Mesenchymal stem cell (in vitro differentiated cells and primary cell): ENCODE measurements at regions not wholly inside any gene's neighbourhood (a gene's known extent, or its start where the extent isn't known, plus 50 kb on each side); places are given as distances from the start of the nearest gene placed in this dataset.

Experiments used
- DNase-seq: peaks from one replicate; pipeline ENCODE4 v3.0.0-alpha.2; 2013
- H2AFZ ChIP-seq: one replicate; pipeline ENCODE4 v1.6.1; 2013; ENCODE audit warnings: low read depth, mild to moderate bottlenecking, control low read depth, inconsistent platforms, low read length, moderate library complexity
- H2AK5ac ChIP-seq: 2 replicates; pipeline ENCODE4 v1.6.1; 2013; ENCODE audit warnings: low read length, moderate library complexity, mild to moderate bottlenecking, inconsistent platforms; ENCODE audit not compliant: severe bottlenecking
- H2BK120ac ChIP-seq: one replicate; pipeline ENCODE4 v1.6.1; 2013; ENCODE audit warnings: low read depth, mild to moderate bottlenecking, inconsistent platforms, low read length, moderate library complexity
- H2BK12ac ChIP-seq, 2 experiments: one replicate each; pipeline ENCODE4 v1.6.1; 2013; ENCODE audit warnings: inconsistent platforms in 2 of 2, low read length in 2 of 2, mild to moderate bottlenecking in 2 of 2, moderate library complexity in 2 of 2, control low read depth in 1 of 2
- H2BK15ac ChIP-seq: one replicate; pipeline ENCODE4 v1.6.1; 2013; ENCODE audit warnings: mild to moderate bottlenecking, low read depth, inconsistent platforms; ENCODE audit not compliant: poor library complexity, severe bottlenecking
- H2BK5ac ChIP-seq: 2 replicates; pipeline ENCODE4 v1.6.1; 2013; ENCODE audit warnings: low read depth, mild to moderate bottlenecking, low read length, control low read depth, inconsistent platforms; ENCODE audit not compliant: poor library complexity, severe bottlenecking
- H3K14ac ChIP-seq, 2 experiments: one replicate each; pipeline ENCODE4 v1.6.1; 2013; ENCODE audit warnings: inconsistent platforms in 2 of 2, low read length in 2 of 2, control low read depth in 1 of 2, mild to moderate bottlenecking in 1 of 2, moderate library complexity in 1 of 2
- H3K18ac ChIP-seq, 2 experiments: one replicate each; pipeline ENCODE4 v1.6.1; 2013; ENCODE audit warnings: inconsistent platforms in 2 of 2, low read length in 2 of 2, control low read depth in 1 of 2, low read depth in 1 of 2, mild to moderate bottlenecking in 1 of 2
- H3K23ac ChIP-seq, 2 experiments: one replicate each; pipeline ENCODE4 v1.6.1; 2013; ENCODE audit warnings: inconsistent platforms in 2 of 2, low read length in 2 of 2, mild to moderate bottlenecking in 2 of 2, moderate library complexity in 2 of 2, control low read depth in 1 of 2
- H3K27ac ChIP-seq: 2 replicates; pipeline ENCODE4 v1.5.1; 2013; ENCODE audit warnings: mild to moderate bottlenecking, moderate library complexity, low read length, control low read depth, inconsistent platforms; ENCODE audit not compliant: poor library complexity, severe bottlenecking
- H3K27me3 ChIP-seq, 2 experiments: 2 replicates each; pipeline versions ENCODE4 v1.6.1 to v1.7.0; 2013; ENCODE audit warnings: low read length in 2 of 2, mild to moderate bottlenecking in 2 of 2, moderate library complexity in 2 of 2, control low read depth in 1 of 2, inconsistent platforms in 1 of 2; ENCODE audit not compliant: control insufficient read depth in 1 of 2, insufficient read depth in 1 of 2
- H3K36me3 ChIP-seq, 2 experiments: 2 replicates each; pipeline versions ENCODE4 v1.6.1 to v1.7.0; 2013; ENCODE audit warnings: low read length in 2 of 2, control low read depth in 1 of 2, inconsistent platforms in 1 of 2, low read depth in 1 of 2, mild to moderate bottlenecking in 1 of 2; ENCODE audit not compliant: insufficient read depth in 2 of 2, control insufficient read depth in 1 of 2
- H3K4ac ChIP-seq, 2 experiments: one replicate each; pipeline ENCODE4 v1.6.1; 2013; ENCODE audit warnings: inconsistent platforms in 2 of 2, low read length in 2 of 2, mild to moderate bottlenecking in 2 of 2, moderate library complexity in 2 of 2, control low read depth in 1 of 2, low read depth in 1 of 2
- H3K4me1 ChIP-seq: 2 replicates; pipeline ENCODE4 v1.6.1; 2013; ENCODE audit warnings: low read depth, low read length, control low read depth; ENCODE audit not compliant: control insufficient read depth, insufficient read depth
- H3K4me2 ChIP-seq: 2 replicates; pipeline ENCODE4 v1.6.1; 2013; ENCODE audit warnings: low read length, mild to moderate bottlenecking, inconsistent platforms; ENCODE audit not compliant: poor library complexity, severe bottlenecking
- H3K4me3 ChIP-seq, 2 experiments: 2 replicates each; pipeline versions ENCODE4 v1.5.1 to v1.7.0; 2013; ENCODE audit warnings: low read length in 2 of 2, mild to moderate bottlenecking in 2 of 2, control low read depth in 1 of 2, low read depth in 1 of 2; ENCODE audit not compliant: insufficient read depth in 1 of 2
- H3K79me1 ChIP-seq: replicated peaks from 2 replicates; pipeline ENCODE4 v1.6.1; 2013; ENCODE audit warnings: mild to moderate bottlenecking, control low read depth, low read length, inconsistent platforms; ENCODE audit not compliant: poor library complexity, severe bottlenecking
- H3K9ac ChIP-seq: 2 replicates; pipeline ENCODE4 v1.7.0; 2013; ENCODE audit warnings: mild to moderate bottlenecking, low read length, moderate library complexity
- H3K9me3 ChIP-seq: 2 replicates; pipeline ENCODE4 v1.7.0; 2013; ENCODE audit warnings: mild to moderate bottlenecking, low read length; ENCODE audit not compliant: control insufficient read depth
- H4K8ac ChIP-seq: one replicate; pipeline ENCODE4 v1.6.1; 2013; ENCODE audit warnings: inconsistent platforms, mild to moderate bottlenecking, low read length, moderate library complexity
- H4K91ac ChIP-seq: one replicate; pipeline ENCODE4 v1.6.1; 2013; ENCODE audit warnings: mild to moderate bottlenecking, low read length, inconsistent platforms
- WGBS: methylation state at CpG from one replicate; pipeline ENCODE4 v1.1.7; 2013; ENCODE audit warnings: mixed read lengths; 5-methylcytosine and 5-hydroxymethylcytosine counted together

- H2BK12ac ChIP-seq = no peak overlapping the region
- H3K27ac ChIP-seq = no peak overlapping the region
These were observed 748.7 kb downstream of the BCL11A start for GRCh38 chr2:59804732-59805131.

GRCh38 chr2:59803586-59803985 is 749.9 kb downstream of the BCL11A start:
- Histone ChIP-seq H3K79me1 (no peaks in the 10 kb centered on the region), H2BK120ac (no peak overlapping the region), H3K27ac (no peak overlapping the region), H3K23ac (no peak overlapping the region), H3K14ac (no peak overlapping the region), H3K9ac (no peak overlapping the region), H3K27me3 (no peaks in the 10 kb centered on the region), H2BK5ac (no peak overlapping the region), H3K18ac (no peak overlapping the region), H3K4me3 (no peak overlapping the region), H3K4ac (no peak overlapping the region), H3K9me3 (peaks cover 9% of the 10 kb centered on the region), H2AFZ (no peak overlapping the region), H3K4me2 (no peak overlapping the region), H2BK12ac (no peak overlapping the region), H3K36me3 (no peaks in the 10 kb centered on the region), H3K4me1 (no peaks in the 10 kb centered on the region), H4K91ac (no peak overlapping the region), H2BK15ac (no peak overlapping the region), H2AK5ac (no peak overlapping the region), H4K8ac (no peak overlapping the region)
- WGBS = 86% methylated on average over 8 of the region's 8 CpGs
- no peak for DNase-seq

More at GRCh38 chr2:59804732-59805131, 748.7 kb downstream of the BCL11A start:
- no peak overlapping the region for H2BK15ac ChIP-seq
- H2BK120ac ChIP-seq = no peak overlapping the region
- H3K27me3 ChIP-seq = no peaks in the 10 kb centered on the region
- no peak overlapping the region for H3K4ac ChIP-seq
- H3K36me3 ChIP-seq = no peaks in the 10 kb centered on the region
- H3K18ac ChIP-seq = no peak overlapping the region
- WGBS = 64% methylated on average over 6 of the region's 6 CpGs
- no peak overlapping the region for H2AFZ ChIP-seq
- no peak for DNase-seq
- no peak overlapping the region for H3K23ac ChIP-seq
- H4K8ac ChIP-seq = no peak overlapping the region
- no peak overlapping the region for H2BK5ac ChIP-seq
- no peaks in the 10 kb centered on the region for H3K4me1 ChIP-seq
- peaks cover 7% of the 10 kb centered on the region for H3K9me3 ChIP-seq
- no peak overlapping the region for H3K9ac ChIP-seq
- H3K79me1 ChIP-seq = no peaks in the 10 kb centered on the region
- no peak overlapping the region for H3K14ac ChIP-seq
- H4K91ac ChIP-seq = no peak overlapping the region
- no peak overlapping the region for H3K4me2 ChIP-seq
- H3K4me3 ChIP-seq = no peak overlapping the region
- H2AK5ac ChIP-seq = no peak overlapping the region

- H3K9ac ChIP-seq = no peak overlapping the region
- H3K9me3 ChIP-seq = peaks cover 9% of the 10 kb centered on the region
- H3K27me3 ChIP-seq = no peaks in the 10 kb centered on the region
- H2AFZ ChIP-seq = no peak overlapping the region
- H2BK5ac ChIP-seq = no peak overlapping the region
- H3K79me1 ChIP-seq = no peaks in the 10 kb centered on the region
- H3K23ac ChIP-seq = no peak overlapping the region
- H4K91ac ChIP-seq = no peak overlapping the region
- H2BK120ac ChIP-seq = no peak overlapping the region
- no peak overlapping the region for H2AK5ac ChIP-seq
- WGBS = 92% methylated on average over 9 of the region's 9 CpGs
- no peak overlapping the region for H3K18ac ChIP-seq
- H3K14ac ChIP-seq = no peak overlapping the region
- H3K27ac ChIP-seq = no peak overlapping the region
- no peak overlapping the region for H3K4ac ChIP-seq
- H3K4me2 ChIP-seq = no peak overlapping the region
- H2BK12ac ChIP-seq = no peak overlapping the region
- DNase-seq = no peak
- no peak overlapping the region for H4K8ac ChIP-seq
- H2BK15ac ChIP-seq = no peak overlapping the region
- H3K36me3 ChIP-seq = no peaks in the 10 kb centered on the region
- no peaks in the 10 kb centered on the region for H3K4me1 ChIP-seq
- H3K4me3 ChIP-seq = no peak overlapping the region
These were observed 754.7 kb downstream of the BCL11A start for GRCh38 chr2:59798687-59799232.

- no peak overlapping the region for H3K4ac ChIP-seq
- no peak overlapping the region for H2AK5ac ChIP-seq
- H3K79me1 ChIP-seq = no peaks in the 10 kb centered on the region
- H2BK5ac ChIP-seq = no peak overlapping the region
- no peak overlapping the region for H2BK120ac ChIP-seq
- no peak overlapping the region for H2AFZ ChIP-seq
- WGBS = 92% methylated on average over 11 of the region's 12 CpGs
- no peak overlapping the region for H4K8ac ChIP-seq
- H3K14ac ChIP-seq = no peak overlapping the region
- no peak for DNase-seq
- no peaks in the 10 kb centered on the region for H3K4me1 ChIP-seq
- no peak overlapping the region for H3K27ac ChIP-seq
- H3K18ac ChIP-seq = no peak overlapping the region
- no peak overlapping the region for H4K91ac ChIP-seq
- H2BK15ac ChIP-seq = no peak overlapping the region
- H3K23ac ChIP-seq = no peak overlapping the region
- H2BK12ac ChIP-seq = no peak overlapping the region
- no peaks in the 10 kb centered on the region for H3K27me3 ChIP-seq
- no peaks in the 10 kb centered on the region for H3K36me3 ChIP-seq
- no peak overlapping the region for H3K4me2 ChIP-seq
- H3K4me3 ChIP-seq = no peak overlapping the region
- no peak overlapping the region for H3K9ac ChIP-seq
- no peaks in the 10 kb centered on the region for H3K9me3 ChIP-seq
These were observed 762.3 kb downstream of the BCL11A start for GRCh38 chr2:59791004-59791618.
